GM12874 (cell line): ENCODE measurements at regions not wholly inside any gene's neighbourhood (a gene's known extent, or its start where the extent isn't known, plus 50 kb on each side); places are given as distances from the start of the nearest gene placed in this dataset.

Experiments
- TF ChIP-seq, protein P1 (sequence below): IDR thresholded peaks from 2 replicates; pipeline ENCODE4 v1.5.1; 2011; ENCODE audit warnings: low read depth, mild to moderate bottlenecking, control low read depth, low read length, moderate library complexity; ENCODE audit not compliant: insufficient read depth

DNA sequence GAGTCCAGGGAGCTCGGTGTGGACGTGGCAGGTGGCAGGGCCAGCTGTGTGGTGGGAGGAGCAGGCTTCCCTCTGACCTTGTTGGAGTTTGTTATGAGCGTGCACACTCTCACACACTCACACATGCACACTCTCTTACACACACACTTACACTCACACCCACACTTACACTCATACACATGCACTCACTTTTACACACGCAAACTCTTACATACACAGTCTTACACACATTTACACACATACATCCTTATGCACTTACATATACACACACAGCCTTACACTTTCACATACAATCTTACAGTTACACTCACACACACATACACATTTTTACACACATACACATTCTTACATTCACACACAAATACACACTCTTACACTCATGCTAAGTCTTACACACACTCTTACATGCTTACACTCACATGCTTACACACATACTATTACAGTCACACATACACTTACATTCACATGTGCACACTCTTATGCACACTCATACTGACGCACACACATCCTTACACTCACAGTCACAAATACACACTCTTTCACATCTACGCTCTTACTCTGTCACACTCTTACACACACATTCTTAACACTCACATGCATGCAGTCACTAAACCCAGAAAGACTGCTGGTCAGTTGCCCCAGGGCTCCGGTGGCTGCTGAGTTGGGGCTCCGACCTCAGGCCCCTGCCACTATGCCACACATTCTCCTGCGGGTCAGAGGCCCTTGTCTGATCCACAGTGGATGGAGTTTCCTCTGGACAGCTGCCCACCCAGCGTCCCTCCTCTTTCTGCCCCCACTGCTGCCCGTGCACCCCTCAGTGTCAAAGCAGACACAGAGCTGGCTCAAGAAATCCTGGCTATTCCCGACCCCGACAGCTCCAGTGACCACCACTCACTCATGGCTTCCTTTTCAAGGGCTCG, 95.8 kb downstream of the ADRA2C start:
- TF ChIP-seq, protein P1, sequence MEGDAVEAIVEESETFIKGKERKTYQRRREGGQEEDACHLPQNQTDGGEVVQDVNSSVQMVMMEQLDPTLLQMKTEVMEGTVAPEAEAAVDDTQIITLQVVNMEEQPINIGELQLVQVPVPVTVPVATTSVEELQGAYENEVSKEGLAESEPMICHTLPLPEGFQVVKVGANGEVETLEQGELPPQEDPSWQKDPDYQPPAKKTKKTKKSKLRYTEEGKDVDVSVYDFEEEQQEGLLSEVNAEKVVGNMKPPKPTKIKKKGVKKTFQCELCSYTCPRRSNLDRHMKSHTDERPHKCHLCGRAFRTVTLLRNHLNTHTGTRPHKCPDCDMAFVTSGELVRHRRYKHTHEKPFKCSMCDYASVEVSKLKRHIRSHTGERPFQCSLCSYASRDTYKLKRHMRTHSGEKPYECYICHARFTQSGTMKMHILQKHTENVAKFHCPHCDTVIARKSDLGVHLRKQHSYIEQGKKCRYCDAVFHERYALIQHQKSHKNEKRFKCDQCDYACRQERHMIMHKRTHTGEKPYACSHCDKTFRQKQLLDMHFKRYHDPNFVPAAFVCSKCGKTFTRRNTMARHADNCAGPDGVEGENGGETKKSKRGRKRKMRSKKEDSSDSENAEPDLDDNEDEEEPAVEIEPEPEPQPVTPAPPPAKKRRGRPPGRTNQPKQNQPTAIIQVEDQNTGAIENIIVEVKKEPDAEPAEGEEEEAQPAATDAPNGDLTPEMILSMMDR, result no peak

DNA sequence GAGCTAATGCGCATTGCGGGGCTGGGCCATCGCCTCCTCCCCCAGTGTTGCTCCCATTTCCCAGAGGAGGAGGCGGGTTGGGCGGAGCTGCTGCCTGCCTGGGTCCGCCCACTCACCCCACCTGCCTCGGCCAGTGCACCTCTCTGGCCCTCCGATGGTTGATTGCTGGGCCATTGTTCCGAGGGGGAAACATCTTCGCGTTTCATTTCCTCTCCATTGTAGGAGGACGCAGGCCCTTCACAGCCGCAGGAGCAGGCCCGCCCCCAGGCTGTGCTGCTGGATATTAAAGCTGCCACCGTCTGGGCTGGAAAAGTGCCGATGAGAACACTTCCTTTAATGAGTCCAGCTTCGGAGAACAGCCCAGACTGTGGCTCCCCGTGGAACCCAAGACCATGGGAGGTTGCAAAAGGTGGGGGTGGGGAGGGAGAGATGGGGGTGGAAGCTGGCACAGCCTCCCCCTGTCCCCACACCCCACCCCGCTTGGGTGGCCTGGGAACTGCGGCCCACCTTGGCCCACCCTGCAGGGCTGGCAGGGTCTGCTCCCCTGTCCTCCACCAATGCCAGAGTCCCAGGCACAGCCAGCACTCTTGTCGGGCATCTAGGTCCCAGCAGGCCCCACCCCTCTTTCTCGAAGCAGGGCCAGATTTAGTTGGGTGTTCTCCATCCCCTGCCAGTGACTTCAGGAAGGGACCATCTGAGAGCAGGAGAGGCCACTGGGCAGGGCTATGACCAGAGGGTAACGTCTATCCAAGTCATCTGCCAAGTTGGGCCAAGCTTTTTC, 96.6 kb downstream of the ADRA2C start:
- TF ChIP-seq, protein P1, result no peak

DNA sequence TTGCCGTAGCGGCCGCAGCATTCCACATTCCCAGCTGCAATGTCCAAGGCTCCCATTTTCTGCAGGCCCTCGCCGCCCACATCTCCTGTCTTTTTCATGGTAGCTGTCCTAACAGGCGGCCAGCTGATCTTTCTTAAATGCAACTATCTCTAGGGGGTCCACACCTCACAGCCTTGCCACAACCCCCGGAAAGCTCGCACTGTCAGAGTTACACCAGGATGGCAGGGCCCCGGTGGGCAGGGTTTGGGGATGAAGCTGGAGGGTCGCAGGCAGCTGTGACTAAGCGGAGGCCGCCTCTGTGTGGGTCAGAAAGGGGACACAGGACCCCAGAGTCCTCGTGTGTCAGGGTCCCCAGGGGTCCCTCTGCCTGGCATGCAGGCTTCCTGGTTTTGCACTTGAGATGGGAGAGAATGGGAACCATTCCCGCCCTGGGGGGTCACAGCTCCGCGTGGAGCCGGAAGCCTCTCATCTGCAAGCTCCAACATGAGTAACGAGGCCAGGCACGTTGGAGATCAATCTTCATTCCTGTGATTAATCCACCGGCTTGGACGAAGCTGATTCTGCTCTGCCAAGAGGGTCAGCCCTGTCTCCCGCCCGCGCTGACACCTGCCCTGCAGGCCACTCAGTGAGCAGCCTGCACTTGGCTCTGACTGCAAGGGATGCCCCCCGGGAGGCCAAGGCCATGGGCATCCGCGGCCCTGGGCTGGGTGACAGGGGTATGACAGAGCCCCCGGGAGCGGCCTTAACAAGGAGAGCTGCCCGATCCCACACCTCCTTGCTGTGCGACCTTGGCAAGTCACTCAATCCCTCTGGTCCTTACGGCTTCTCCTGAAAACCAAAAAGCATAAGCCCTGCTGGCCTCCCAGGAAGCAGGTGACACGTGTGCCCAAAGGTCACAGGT, 97.9 kb downstream of the ADRA2C start:
- TF ChIP-seq, protein P1, result no peak

DNA sequence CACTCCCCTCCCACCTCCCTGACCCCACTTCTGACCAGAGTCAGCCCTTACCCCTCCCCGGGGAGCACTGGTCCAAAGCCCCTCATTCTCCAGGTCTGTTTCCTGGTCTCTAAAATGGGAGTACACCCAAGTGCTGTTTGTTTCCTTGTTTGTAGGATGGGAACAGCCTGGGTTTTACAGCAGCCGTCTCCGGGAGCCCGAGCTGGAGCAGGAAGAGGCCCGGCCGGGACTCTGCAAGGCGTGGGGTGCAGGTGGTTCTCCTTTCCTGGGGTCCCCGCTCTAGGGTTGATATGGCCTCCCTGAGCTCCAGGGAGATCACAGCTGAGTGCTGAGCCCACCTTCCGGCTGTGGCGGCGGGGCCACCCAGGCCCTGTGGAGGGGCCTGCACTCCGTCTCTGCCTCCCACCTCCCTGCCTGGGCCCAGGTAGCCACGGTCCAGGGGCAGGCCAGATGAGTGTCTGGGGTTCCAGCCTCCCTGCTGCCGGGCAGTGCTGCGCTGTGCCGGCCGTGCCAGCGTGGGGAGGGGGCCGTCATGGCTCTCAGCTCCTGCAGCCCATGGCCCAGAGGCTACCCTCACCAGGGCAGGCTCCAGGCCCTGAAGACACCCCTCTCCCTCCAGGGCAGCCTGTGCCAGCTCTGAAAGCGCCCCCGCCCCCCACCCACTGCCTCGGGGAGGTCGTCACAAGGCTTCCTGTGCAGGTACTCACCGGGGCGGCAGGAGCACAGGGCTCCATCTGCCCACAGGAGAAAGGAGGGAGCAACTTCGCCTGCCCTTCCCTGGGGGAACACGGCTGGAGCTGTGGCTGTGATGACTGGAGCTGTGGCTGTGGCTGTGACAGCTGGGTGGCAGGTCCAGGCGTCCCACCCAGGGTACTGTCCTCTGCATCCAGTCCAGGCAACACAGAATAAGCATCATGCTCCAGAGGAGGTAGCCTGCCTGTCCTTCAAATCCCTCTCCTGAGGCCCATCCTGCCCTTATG, 98.8 kb downstream of the ADRA2C start:
- TF ChIP-seq, protein P1, result no peak

DNA sequence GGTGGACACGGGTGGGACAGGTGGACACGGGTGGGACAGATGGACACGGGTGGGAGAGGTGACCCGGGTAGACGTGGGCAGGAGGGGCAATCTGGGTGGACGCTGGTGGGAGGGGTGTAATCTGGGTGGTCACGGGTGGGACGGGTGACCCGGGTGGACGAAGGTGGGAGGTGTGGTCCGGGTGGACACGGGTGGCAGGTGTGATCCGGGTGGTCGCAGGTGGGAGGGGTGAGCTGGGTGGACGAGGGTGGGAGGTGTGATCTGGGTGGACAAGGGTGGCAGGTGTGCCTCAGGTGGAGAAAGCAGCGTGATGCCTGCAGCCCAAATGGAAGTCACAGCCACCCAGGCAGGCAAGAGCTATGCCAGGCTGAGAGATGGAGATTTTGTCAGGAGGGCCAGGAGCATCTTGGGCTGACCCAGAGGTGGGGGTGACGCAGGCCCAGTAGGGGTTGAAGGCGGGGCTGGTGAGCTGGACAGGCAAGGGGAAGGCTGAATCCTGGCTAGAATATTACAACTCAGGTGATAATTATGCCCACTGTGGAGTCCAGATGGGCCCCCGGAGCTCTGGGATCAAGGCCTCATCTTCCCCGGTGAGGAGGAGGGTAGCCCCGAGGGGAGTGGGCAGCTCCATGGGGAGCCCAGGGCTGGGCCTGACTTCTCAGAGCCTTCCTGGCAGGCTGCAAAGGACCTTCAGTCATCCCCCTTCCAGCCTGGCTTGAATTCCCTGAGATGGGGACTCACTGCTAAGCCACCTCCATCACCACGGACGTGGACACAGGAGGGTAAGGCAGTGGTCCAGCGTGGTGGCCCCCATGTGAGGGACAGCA, 100.0 kb downstream of the ADRA2C start:
- TF ChIP-seq, protein P1, result no peak

DNA sequence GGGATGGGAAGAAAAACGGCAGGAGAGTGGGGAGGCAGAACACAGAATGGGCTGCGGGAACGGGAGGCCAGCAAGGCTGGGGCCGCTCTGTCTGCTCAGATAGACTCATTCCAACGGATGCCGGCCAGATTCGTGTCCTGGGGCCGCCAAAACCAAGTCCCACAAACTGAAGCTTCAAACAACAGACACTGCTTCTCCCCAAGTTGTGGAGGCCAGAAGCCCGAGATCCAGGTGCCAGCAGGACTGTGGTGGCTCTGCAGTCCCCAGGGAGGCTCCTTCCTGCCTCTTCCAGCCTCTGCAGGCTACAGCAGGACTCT, 100.6 kb downstream of the ADRA2C start:
- TF ChIP-seq, protein P1, result no peak
